Transverse colon (tissue), 4 donors: ENCODE measurements at regions not wholly inside any gene's neighbourhood (a gene's known extent, or its start where the extent isn't known, plus 50 kb on each side); places are given as distances from the start of the nearest gene placed in this dataset.

ENCODE experiments used
- DNase-seq: peaks from one replicate; pipeline ENCODE4 v3.0.0-alpha.2; 2019
- H3K27ac ChIP-seq, 4 donors: fragments of 200-600 bp; sonication (generic); 2 replicates each; pipeline ENCODE4 v1.5.1; 2016 to 2018; ENCODE audit warnings: inconsistent platforms in 4 of 4
- H3K27me3 ChIP-seq: fragments of 200-600 bp; sonication (generic); 2 replicates; pipeline ENCODE4 v1.5.1; 2017; ENCODE audit warnings: inconsistent platforms
- H3K36me3 ChIP-seq, 4 donors: fragments of 200-600 bp; sonication (generic); 2 replicates each; pipeline ENCODE4 v1.5.1; 2017 to 2019; ENCODE audit warnings: inconsistent platforms in 4 of 4
- H3K4me1 ChIP-seq, 4 donors: fragments of 200-600 bp; sonication (generic); 2 replicates each; pipeline ENCODE4 v1.5.1; 2017 to 2020; ENCODE audit warnings: inconsistent platforms in 4 of 4
- H3K4me3 ChIP-seq, 4 donors: fragments of 200-600 bp; sonication (generic); 1 replicate in 1 of 4; 2 replicates in 3 of 4; pipeline versions ENCODE4 v1.5.1 to v1.6.1; 2017 to 2019; ENCODE audit warnings: inconsistent platforms in 4 of 4
- H3K9me3 ChIP-seq, 2 donors: fragments of 200-600 bp; sonication (generic); 2 replicates each; pipeline ENCODE4 v1.5.1; 2017 to 2019; ENCODE audit warnings: inconsistent platforms in 2 of 2
- CTCF ChIP-seq, 5 experiments: fragments of 200-600 bp in 3 of 5; fragments of 450-650 bp in 2 of 5; sonication (generic) in 3 of 5; IDR thresholded peaks; 1 replicate in 2 of 5; 2 replicates in 3 of 5; pipeline ENCODE4 v1.5.1; 2016 to 2017; ENCODE audit warnings: antibody characterized with exemption in 5 of 5, inconsistent platforms in 3 of 5, mild to moderate bottlenecking in 2 of 5, moderate library complexity in 1 of 5
- EP300 ChIP-seq: sonication (generic); formaldehyde crosslinking; IDR thresholded peaks from one replicate; pipeline ENCODE4 v1.6.1; 2017; ENCODE audit warnings: antibody characterized with exemption, low read depth
- POLR2A ChIP-seq: fragments of 450-650 bp; IDR thresholded peaks from one replicate; pipeline ENCODE4 v1.6.1; 2016; ENCODE audit warnings: antibody characterized with exemption, mild to moderate bottlenecking, moderate library complexity
- POLR2AphosphoS5 ChIP-seq, 3 donors: sonication (generic); formaldehyde crosslinking; IDR thresholded peaks; one replicate each; pipeline ENCODE4 v1.6.1; 2016; ENCODE audit warnings: antibody characterized with exemption in 3 of 3
- WGBS, 2 donors: methylation state at CpG; one replicate each; pipeline ENCODE4 v1.1.5; 2018; ENCODE audit warnings: low coverage in 1 of 2; 5-methylcytosine and 5-hydroxymethylcytosine counted together
- in situ Hi-C, 4 donors: fragments of 200-750 bp; cut with MboI; loops; one replicate each; pipeline versions ENCODE4 v1.15.0 to v1.15.1; 2017; ENCODE audit warnings: low sequenced_read_pairs in 3 of 4, low pct_ligation_motif_present in 1 of 4, low pct_unique_long_range_greater_than_20kb in 1 of 4
- intact Hi-C: fragments of 100-400 bp; cut with DNase I; formaldehyde crosslinking; loops from one replicate; pipeline ENCODE4 v1.15.1; 2023; ENCODE audit warnings: low total_unique reads

- Histone ChIP-seq H3K4me3 (no peak overlapping the region), H3K27me3 (no peaks in the 10 kb centered on the region), H3K27ac (no peak overlapping the region), H3K36me3 (no peaks in the 10 kb centered on the region), H3K4me1 (no peaks in the 10 kb centered on the region), H3K9me3 (no peaks in the 10 kb centered on the region)
- TF ChIP-seq POLR2AphosphoS5 (IDR thresholded peaks at IDR 0.05) (no peak), CTCF (IDR thresholded peaks at IDR 0.05) (no peak), EP300 (no peak), POLR2A (no peak)
- no peak for DNase-seq
- in situ Hi-C loops = no loop called here
- 62% methylated on average over 1 of the region's 1 CpG; no CpG with 5 or more reads in 1 of the 2 donors for WGBS, 2 donors
- intact Hi-C loops = no loop called here
Measured at GRCh38 chr3:66165660-66166059, 55.1 kb upstream of the SLC25A26 start.

GRCh38 chr3:66164155-66164554 lies 56.6 kb upstream of the SLC25A26 start:
- TF ChIP-seq POLR2AphosphoS5 (IDR thresholded peaks at IDR 0.05) (no peak), CTCF (IDR thresholded peaks at IDR 0.05) (no peak), POLR2A (no peak), EP300 (no peak)
- in situ Hi-C loops = no loop called here
- H3K9me3 ChIP-seq = no peaks in the 10 kb centered on the region
- no peaks in the 10 kb centered on the region for H3K4me1 ChIP-seq
- H3K27ac ChIP-seq = no peak overlapping the region
- no peaks in the 10 kb centered on the region for H3K27me3 ChIP-seq
- no peak for DNase-seq
- intact Hi-C loops = no loop called here
- no peaks in the 10 kb centered on the region for H3K36me3 ChIP-seq
- H3K4me3 ChIP-seq = no peak overlapping the region

- TF ChIP-seq POLR2AphosphoS5 (IDR thresholded peaks at IDR 0.05) (no peak), POLR2A (no peak), CTCF (IDR thresholded peaks at IDR 0.05) (no peak), EP300 (no peak)
- Histone ChIP-seq H3K27ac (no peak overlapping the region), H3K9me3 (no peaks in the 10 kb centered on the region), H3K4me3 (no peak overlapping the region), H3K36me3 (no peaks in the 10 kb centered on the region), H3K4me1 (no peaks in the 10 kb centered on the region), H3K27me3 (no peaks in the 10 kb centered on the region)
- in situ Hi-C loops = no loop called here
- DNase-seq = no peak
- WGBS, 2 donors = 71 to 77% methylated on average over 5 of the region's 5 CpGs
- intact Hi-C loops = no loop called here
Measured at GRCh38 chr3:66163222-66163621, 57.6 kb upstream of the SLC25A26 start.

- Histone ChIP-seq H3K4me3 (no peak overlapping the region), H3K9me3 (no peaks in the 10 kb centered on the region), H3K36me3 (no peaks in the 10 kb centered on the region), H3K4me1 (no peaks in the 10 kb centered on the region), H3K27ac (no peak overlapping the region), H3K27me3 (no peaks in the 10 kb centered on the region)
- 64 to 78% methylated on average over 3 of the region's 3 CpGs for WGBS, 2 donors
- intact Hi-C loops (no loop called here), in situ Hi-C loops (no loop called here)
- TF ChIP-seq EP300 = no peak
- TF ChIP-seq CTCF (IDR thresholded peaks at IDR 0.05) = no peak
- TF ChIP-seq POLR2AphosphoS5 (IDR thresholded peaks at IDR 0.05) = no peak
- no peak for TF ChIP-seq POLR2A
- DNase-seq = no peak
Measured at GRCh38 chr3:66162766-66163165, 58.0 kb upstream of the SLC25A26 start.
